ENCODE measurements at regions not wholly inside any gene's neighbourhood (a gene's known extent, or its start where the extent isn't known, plus 50 kb on each side); places are given as distances from the start of the nearest gene placed in this dataset.

GRCh38 chr2:188808947-188809355, 165.2 kb upstream of the COL3A1 start:
- no peak for TF ChIP-seq CTCF (IDR thresholded peaks at IDR 0.05; ENCODE audit: control extremely low read depth, extremely low read depth, low read depth, missing control alignments)
- POLR2A ChIA-PET: no interaction called here
- DNase-seq (ENCODE audit: extremely low spot score): no peak
- CTCF ChIA-PET: no interaction called here

GRCh38 chr2:188810586-188810985, 163.6 kb upstream of the COL3A1 start:
- no peak for TF ChIP-seq CTCF (IDR thresholded peaks at IDR 0.05; ENCODE audit: control extremely low read depth, extremely low read depth, low read depth, missing control alignments)
- ChIA-PET CTCF (interaction anchor here (0.9 kb wide), 1 partner anchor 9 kb away, joined by 3 read pairs; no protein-coding TSS in a partner anchor), POLR2A (no interaction called here)
- DNase-seq (ENCODE audit: extremely low spot score): no peak

- TF ChIP-seq CTCF (IDR thresholded peaks at IDR 0.05; ENCODE audit: control extremely low read depth, extremely low read depth, low read depth, missing control alignments): no peak
- DNase-seq (ENCODE audit: extremely low spot score): no peak
- ChIA-PET CTCF (interaction anchor here (0.9 kb wide), 1 partner anchor 8 kb away, joined by 3 read pairs; no protein-coding TSS in a partner anchor), POLR2A (no interaction called here)
Observed at GRCh38 chr2:188811522-188811921, 162.7 kb upstream of the COL3A1 start.

- no peak for TF ChIP-seq CTCF (IDR thresholded peaks at IDR 0.05; ENCODE audit: control extremely low read depth, extremely low read depth, low read depth, missing control alignments)
- CTCF ChIA-PET: interaction anchor here (1.3 kb wide), 1 partner anchor 9 kb away, joined by 3 read pairs; no protein-coding TSS in a partner anchor
- POLR2A ChIA-PET: no interaction called here
- DNase-seq (ENCODE audit: extremely low spot score): no peak
Observed at GRCh38 chr2:188813315-188813714, 160.9 kb upstream of the COL3A1 start.

GRCh38 chr2:188813857-188814256, 160.3 kb upstream of the COL3A1 start:
- TF ChIP-seq CTCF (IDR thresholded peaks at IDR 0.05; ENCODE audit: control extremely low read depth, extremely low read depth, low read depth, missing control alignments): no peak
- POLR2A ChIA-PET: no interaction called here
- CTCF ChIA-PET: interaction anchor here (0.9 to 1.3 kb wide), 2 partner anchors 9 to 25 kb away, joined by 3 to 4 read pairs; no protein-coding TSS in a partner anchor
- DNase-seq (ENCODE audit: extremely low spot score): no peak

GRCh38 chr2:188819011-188819410, 155.2 kb upstream of the COL3A1 start:
- no peak for TF ChIP-seq CTCF (IDR thresholded peaks at IDR 0.05; ENCODE audit: control extremely low read depth, extremely low read depth, low read depth, missing control alignments)
- no peak for DNase-seq (ENCODE audit: extremely low spot score)
- POLR2A ChIA-PET: no interaction called here
- CTCF ChIA-PET: interaction anchor here (1.1 to 1.7 kb wide), 3 partner anchors 8 to 32 kb away, joined by 3 to 5 read pairs (median 3); no protein-coding TSS in a partner anchor

Measured in GM10248 (cell line).